ENCODE measurements at regions not wholly inside any gene's neighbourhood (a gene's known extent, or its start where the extent isn't known, plus 50 kb on each side); places are given as distances from the start of the nearest gene placed in this dataset.

DNA sequence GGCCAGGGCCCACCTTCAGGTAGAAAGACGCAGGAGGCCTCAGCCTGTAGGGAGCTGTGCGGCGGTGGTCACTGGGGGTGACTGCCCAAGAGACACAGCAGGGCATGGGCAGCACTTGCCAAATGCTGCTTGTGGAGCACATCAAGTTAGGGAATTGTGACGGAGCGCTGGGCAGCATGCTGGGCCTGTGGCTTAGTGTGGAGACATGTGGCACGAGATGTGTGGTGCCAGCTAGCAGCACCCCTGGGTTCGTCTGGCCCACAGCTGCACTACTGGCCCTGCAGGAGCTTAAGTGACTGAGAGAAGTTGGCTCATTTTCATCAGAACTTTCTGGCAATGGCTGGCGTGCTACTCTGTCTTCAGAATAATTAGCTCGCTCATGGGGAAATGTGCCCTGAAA is 213.1 kb upstream of the SYNDIG1 start:
- DNase-seq, result no peak

DNA sequence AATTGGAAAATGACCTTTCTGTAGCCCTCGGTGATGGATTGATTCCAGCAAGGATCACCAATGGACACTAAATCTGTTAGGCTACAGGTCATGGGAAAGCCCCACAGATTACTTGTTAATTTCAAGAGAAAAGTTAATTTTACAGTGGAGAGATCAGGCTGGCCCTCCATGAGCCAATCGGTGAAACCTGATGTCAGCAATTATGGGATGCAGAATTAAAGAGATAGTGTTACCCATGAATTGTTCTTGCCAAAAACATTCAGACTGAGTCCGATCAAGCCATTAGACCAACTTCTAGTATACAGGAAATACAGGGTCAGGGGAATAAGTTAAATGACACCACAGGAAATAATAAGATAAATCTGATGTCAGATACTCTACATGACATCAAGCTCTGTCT is 214.9 kb upstream of the SYNDIG1 start:
- DNase-seq, result no peak

DNA sequence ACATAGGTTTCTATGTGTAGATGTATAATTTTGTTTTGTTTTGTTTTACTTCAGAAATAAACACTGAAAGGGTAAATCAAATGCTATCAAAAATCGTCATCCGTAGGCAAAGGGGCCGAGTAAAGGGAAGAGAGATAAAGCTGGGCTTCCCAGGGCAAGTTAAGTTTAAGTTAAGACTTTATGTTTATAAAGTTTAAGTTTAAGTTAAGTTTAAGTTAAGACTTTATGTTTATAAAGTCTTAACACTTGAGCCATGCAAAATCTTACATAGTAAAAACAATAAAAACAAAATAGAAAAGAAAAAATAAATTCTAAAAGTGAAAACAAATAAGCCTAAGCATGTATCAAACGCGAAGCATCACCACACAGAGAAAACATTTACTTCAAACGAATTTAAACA is 216.1 kb upstream of the SYNDIG1 start:
- DNase-seq, result no peak

DNA sequence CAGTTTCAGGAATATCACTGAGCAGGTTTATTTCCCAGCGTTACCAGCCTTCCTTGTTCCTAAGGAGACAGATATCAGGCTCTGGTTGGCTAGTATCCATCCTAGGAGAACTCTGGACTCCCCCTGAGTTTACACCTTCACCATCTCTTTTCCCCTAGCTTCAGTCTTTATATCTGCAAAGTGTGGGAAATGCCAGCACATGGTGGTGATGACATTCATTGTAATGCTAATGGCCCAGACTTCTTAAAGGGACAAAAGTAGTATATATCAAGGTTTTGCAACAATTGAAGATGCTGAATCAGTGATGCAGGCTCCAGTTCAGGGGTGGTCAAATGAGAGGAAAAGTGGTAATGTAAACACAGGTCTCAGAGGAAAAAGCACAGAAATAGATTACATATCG is 224.3 kb upstream of the SYNDIG1 start:
- DNase-seq, result no peak

DNA sequence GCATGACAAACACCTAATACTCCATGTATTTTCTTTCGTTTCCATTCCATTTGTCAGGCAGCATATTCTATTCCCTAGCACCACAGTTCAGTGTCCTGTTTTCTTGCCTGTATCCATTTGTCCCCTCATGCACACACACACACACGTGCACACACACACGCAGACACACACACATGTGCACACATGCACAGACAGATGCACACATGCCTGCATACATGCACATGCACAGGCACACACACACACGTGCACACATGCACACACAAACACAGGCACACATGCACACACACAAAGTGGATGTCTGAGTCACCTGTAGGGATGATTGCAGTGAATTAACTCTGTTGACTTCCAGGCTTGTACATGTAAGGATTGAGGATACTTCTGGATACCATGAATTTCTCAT is 226.7 kb upstream of the SYNDIG1 start:
- no peak for DNase-seq

DNA sequence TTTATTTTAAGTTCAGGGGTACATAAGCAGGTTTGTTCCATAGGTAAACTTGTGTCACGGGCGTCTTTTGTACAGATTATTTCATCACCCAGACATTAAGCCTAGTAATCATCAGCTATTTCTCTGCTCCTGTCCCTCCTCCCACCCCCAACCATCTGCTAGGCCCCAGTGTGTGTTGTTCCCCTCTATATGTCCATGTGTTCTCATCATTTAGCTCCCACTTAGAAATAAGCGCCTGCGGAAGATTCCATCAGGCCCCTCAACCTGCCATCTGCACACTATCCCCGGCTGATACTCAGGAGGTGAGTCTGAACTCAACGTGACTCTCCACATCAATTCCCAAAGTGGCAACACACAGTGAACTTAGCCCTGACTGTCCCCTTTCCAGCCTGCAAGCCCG is 228.0 kb upstream of the SYNDIG1 start:
- no peak for DNase-seq

DNA sequence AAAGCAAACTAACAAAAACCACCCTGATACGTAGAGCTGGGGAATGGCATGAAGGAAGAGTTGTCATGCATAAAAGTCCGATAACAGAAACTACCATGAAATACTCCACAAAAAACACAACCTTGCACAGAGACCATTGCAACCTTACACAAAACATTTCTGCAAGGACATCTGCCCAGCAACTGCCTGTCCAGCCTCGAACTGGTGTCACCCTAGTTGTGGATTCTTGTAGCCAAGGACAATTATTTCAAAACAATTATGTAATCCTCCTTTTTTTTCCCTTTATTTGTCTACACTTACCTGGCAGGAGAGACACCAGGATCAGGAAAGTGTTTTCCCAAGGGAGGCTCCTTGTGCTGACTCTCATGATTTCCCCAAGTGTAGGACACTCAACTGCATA is 232.5 kb upstream of the SYNDIG1 start:
- DNase-seq, result no peak

DNA sequence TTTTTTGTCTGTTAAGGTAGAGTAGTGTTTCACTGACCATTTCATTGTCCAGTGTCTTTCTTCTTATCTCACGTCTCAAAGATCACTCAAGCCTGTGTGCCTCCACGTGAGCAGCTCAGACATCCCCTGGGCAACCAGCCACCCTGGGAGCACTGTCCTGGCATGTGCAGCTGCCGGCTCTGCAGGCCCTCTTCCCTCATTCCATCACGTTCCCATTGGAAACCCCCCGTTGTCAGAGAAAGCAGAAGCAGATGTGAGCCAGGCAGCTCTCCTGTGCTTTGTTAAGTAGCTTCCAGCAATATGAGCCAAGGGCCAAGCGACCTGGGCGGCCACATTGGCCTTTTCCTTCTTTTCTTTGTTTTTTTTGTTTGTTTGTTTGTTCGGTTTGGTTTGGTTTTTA is 233.2 kb upstream of the SYNDIG1 start:
- no peak for DNase-seq

DNA sequence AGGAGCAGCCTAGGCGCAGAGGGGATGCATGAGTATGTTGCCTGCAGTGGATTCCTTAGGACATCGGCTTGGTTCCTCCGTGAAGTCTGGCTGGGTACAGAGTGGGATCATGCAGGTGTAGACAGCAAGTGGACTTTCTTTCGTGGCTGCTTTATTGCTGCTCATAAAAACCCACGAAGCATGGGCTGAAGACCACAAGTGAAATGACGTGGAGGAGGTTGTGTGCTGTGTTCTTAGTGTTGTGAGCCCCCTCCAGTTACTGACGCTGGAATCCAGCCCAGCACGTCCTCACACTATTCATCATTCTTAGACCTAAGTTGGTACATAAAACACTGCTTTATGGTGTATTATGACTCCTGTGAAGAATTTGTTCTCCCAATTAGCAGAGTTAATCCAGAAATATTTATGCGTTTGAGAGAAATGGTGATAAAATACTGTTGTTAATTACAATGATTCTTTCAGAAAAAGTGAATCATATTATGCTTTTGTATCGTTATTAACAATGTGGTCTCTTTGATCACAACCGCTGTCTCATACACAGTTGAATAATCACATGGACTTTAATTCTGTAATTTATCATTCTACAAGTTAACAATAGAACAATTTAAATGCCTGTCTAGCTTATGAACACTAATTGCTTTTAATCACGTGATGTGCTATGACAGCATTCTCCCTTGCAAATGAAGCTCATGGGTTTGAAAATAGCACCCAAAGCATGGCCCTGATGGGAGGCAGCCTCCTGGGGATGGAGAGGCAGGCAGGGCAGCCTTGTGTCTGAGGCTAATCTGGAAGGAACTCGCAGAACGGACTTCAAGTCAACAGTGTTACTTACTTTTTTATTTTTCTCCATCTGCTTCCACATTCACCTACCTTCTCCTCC is 233.9 kb upstream of the SYNDIG1 start:
- DNase-seq, result no peak

DNA sequence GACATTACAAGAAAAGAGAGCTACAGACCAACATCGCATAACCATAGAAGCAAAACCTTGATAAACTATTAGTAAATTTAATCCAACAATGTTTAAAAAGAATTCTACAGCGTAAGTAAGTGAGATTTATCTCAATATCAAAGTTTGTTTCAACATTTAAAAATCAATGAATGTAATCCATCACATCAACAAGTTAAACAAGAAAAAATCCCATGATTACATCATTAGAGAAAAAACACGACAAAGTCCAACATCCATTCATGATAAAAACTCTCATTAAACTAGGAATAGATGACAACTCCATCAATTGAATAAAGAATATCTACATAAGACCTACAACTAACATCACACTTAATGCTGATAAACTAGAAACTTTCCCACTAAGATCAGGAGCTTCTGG is 239.0 kb upstream of the GGTLC1 start:
- no peak for DNase-seq

DNA sequence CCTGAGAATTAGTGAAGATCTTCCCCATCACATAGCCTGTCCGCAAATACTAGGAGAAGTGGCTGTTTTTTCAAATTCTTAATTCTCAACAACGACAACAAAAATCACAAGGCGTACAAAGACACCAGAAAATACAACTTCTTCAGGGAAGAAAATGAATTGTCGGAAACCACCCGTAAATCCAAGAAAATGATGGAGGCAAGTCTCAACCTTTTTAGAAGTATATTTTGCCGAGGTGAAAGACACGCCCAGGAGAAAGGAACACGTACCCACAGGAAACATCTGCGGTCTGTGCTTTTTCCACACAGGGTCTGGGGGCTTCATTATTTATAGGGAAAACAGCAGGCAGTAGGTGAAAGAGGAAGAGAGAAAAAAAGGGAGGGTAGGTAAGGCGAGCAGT is 223.9 kb upstream of the GGTLC1 start:
- no peak for DNase-seq

DNA sequence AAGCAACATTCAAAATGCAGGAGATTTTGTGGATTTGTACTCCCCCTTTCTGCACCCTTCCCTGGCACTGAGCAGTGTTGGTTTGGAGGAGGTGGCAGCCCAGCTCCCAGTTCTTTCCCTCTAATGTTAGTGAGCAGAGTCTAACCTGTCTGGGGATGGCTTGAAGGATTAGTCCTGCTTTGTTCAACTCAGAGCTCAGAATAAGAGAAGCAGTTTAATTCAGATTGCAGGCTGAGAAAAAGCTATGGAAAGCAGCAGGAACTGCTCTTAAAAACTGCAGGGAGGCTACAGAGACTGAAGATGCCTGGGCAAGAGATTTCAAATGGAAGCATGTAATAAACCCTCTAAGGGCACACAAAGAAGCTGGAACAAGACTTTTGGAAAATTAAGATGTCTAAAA is 223.4 kb upstream of the GGTLC1 start:
- DNase-seq, result no peak

DNA sequence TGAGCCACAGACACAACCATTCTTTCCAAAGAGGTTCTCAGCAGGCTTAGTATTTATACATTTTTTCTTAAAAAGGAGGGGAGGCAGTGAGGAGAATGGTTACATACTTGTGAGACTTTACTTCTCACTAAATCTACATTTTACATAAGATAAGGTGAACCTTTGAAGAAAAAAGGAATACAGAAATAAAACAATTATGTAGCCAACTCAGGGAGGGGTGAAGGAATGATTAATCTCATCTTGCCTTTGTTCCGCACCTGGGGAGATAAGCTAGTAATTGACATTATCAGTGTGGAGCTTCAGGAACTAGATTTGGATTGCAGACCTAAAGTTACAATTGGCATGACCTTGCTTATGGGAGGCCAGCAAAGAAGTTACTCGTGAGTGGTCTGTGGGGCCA is 221.8 kb upstream of the GGTLC1 start:
- DNase-seq, result no peak

DNA sequence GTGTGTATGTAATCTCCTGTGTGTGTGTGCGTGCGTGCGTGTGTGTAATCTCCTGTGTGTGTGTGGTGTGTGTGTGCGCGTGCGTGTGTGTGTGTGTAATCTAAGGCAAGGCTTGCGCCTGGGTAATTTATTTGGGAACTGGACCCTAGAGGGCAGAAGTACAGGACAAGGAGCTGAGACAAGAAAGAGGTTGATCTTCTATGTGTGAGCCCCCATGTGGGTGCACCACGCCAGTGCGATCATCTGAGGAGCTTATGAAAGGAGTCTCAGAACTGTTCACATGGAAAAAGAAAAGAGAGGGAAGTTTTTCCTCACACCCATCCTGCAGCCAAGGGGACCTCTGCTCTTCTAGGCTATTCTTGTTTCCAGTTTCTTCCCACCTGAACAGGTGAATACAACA is 220.1 kb upstream of the GGTLC1 start:
- DNase-seq, result no peak

DNA sequence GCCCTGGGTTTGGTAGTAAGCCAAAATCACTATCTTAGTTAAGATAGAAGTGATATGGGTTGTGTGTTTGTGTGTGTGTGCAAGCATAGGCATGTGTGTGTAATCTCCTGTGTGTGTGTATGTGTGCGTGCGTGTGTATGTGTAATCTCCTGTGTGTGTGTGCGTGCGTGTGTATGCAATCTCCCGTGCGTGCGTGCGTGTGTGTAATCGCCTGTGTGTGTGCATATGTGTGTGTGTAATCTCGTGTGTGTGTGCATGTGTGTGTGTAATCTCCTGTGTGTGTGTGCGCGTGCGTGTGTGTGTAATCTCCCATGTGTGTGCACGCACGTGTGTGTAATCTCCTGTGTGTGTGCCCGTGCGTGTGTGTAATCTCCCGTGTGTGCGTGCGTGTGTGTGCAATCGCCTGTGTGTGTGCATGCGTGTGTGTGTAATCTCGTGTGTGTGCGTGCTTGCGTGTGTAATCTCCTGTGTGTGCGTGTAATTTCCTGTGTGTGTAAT is 219.3 kb upstream of the GGTLC1 start:
- DNase-seq, result no peak

DNA sequence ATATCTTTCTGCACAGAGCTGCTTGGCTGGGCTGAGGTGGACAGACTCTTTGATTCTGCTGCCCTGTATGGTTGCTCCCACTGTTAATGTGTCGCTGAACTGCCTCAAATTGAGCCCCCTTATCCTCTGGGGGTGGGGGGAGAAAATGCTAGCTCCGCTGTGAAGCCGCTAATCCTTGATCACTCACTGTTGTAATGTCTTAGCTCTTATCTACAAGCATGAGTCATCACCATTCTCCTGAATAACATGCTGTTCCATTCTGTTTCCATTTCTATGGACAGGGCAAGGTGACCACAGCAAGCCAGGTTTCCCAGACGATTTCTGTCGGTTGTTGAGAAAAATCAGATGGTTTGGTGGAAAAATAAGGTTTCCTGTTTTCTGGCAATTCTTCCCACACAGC is 218.4 kb upstream of the GGTLC1 start:
- no peak for DNase-seq

DNA sequence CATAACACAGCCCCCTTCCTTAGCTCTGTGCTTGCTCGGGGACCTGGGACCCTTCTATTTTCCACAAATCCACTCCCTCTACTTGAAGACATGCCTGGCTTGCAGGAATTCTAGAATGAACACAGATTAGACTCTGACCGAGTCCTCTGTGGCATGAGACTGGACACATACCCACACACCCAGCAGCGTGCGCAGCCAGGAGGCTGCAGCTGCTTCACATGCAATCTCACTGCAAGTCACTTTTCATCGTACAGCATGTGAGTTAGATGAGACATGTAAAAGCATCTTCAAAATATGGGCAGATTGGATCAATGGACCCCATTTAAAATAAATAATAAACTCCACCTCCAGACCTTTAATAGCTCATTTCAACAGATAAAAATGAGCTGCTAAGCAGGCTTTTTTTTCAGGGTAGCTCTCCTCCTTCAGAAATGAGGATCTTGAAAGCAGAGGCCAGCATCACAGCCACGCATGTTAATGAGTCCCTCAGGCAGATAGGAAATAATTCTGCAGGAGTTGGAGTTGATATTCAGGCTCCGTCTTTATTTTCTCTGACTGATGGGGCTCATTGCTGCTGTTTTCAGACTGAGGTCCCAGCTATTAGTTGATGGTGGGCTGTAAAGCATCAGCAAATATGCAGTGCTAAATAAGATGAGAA is 215.1 kb upstream of the GGTLC1 start:
- DNase-seq, result no peak

DNA sequence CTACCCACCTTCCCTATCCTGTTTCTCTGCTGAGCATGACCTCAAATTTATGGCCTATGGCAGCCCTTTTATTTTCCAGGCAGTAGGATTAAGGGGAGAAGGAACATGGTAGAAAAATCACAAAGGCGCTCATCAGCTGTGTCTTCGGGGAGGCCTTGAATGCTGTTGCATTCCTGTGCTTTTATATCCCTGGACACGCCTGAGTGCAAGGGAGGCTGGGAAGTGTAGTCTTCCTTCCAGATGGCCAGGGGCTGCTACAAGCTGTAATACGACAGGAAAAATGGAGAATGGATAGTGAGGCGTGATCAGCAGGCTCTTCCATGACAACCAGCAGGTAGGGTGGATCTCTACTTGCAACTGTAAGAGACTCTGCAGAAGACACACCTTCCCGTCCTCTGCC is 210.9 kb upstream of the GGTLC1 start:
- no peak for DNase-seq

DNA sequence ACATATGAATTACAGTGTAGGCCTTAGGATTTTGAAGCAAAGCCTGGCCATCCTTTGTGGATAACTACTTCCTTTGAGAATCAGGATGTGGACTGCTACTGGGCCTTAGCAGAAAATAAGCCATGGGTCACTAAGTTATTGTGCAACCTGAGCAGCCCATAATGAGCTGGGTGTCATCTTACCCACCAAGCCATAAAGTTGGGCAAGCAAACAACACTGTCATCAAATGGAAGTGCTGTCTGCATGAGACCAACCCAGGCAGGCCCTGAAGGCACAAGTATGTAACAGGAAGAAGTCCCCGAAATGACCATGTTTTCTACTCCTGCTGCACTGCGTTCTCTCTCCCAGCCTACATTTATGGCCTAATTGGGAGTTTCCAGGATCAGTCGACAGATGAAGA is 205.6 kb upstream of the GGTLC1 start:
- DNase-seq, result no peak

DNA sequence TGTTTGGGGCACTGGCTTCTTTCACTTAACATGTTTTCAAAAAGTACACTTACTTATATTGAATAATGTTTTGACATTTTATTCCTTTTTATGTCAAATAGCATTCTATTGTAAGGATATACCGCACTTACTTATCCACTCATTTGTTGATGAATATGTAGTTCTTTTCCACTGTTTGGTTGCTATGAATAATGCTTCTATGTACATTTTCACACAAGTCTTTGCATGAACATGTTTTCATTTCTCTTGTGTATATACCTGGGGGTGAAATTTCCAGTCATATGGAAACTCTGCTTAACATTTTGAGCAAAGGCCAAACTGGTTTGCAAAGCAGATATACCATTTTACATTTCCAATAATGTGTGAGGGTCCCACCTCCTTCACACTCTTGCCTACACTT is 202.3 kb upstream of the GGTLC1 start:
- DNase-seq, result no peak

DNA sequence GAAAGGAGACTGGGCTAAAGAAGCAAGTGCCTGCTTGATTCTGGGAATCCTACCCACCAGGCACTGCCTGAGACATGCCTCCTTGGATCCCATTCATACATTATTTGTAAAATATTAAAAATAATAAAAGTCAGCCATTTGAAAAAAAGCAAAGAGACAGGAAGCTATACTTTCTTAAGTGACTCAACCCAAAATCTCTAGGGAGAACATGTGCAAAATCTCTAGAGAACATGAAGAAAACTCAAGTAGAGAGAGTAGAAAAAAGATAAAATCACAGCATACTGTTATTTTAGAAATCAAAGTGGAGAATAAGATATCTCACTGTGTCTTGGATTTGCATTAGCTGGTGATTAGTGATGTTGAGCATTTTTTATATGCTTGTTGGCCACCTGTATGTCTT is 197.2 kb upstream of the GGTLC1 start:
- no peak for DNase-seq

DNA sequence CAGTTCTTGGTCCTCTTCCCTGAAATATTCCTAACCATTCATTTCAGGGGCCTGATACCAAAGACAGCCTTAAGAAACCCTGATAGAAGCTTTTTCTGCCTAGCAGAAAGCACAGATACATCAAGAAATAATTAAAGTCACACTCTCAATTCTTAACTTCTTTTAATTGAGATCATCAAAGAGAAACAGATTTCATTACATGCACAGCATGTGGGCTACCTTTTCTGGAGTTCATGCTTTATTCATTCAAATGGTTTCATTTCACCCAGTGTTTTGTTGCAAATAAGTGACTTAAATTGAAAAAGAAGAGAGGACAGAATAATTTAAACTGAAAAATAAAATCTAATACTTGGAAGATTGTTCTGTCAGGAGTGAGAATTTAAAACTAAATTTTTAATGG is 192.6 kb upstream of the GGTLC1 start:
- no peak for DNase-seq

DNA sequence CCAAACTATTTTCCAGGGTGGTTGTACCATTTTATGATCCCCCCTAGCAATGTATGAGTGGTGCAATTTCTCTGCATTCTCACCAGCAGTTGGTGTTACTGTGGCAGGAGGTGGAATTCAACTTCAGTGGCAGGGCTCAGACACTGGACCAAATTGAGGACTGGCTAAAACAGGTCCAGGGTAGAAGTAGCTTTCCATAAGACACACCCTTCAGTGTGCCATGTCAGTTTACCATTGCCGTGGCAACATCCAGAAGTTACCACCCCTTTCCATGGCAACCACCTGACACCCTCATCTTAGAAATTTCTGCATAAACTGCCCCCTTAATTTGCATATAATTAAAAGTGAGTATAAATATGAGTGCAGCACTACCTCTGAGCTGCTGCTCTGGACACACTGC is 180.7 kb upstream of the GGTLC1 start:
- no peak for DNase-seq

DNA sequence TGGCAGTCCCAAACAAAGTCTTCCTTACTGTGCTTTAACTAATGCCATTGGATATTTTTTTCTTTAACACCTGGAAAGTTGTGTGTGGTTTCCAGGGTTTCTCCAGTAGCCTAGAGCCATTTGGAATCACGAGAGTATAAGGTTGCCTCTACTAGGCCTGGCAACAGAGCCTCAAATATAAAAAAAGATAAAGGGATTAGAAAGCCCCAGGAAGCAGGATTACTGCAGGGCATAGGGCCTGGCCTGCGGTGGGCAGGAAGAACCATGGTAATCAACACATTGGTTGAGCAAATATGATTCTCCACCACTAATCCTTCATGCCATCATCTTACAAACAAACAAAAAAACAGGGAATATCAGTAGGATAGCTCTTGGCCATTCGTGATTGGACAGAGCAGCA is 177.8 kb upstream of the GGTLC1 start:
- DNase-seq, result no peak

DNA sequence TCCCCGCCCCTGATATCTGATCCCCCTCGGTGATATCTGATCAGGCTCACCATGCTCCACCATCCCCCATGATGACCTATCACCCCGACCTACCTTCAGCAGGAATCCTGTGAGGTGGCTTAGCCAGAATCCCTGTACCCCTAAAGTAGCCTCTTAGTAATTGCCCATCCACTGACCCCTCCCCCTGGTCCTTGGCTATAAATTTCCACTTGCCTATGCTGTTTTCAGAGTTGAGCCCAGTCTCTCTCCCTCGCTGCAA is 177.5 kb upstream of the GGTLC1 start:
- DNase-seq, result no peak
